SK-N-SH (cell line): ENCODE measurements at regions not wholly inside any gene's neighbourhood (a gene's known extent, or its start where the extent isn't known, plus 50 kb on each side); places are given as distances from the start of the nearest gene placed in this dataset.

Experiments
- CHD2 ChIP-seq: fragments of 150-350 bp; IDR thresholded peaks from 2 replicates; pipeline ENCODE4 v1.6.1; 2018; ENCODE audit warnings: low read length; ENCODE audit not compliant: partially characterized antibody
- CTCF ChIP-seq: fragments of 200-600 bp; sonication (generic); IDR thresholded peaks from 2 replicates; pipeline ENCODE4 v1.6.1; 2017; ENCODE audit warnings: antibody characterized with exemption, mild to moderate bottlenecking, moderate library complexity
- FOXM1 ChIP-seq: IDR thresholded peaks from 2 replicates; pipeline ENCODE4 v1.4.0; 2012; ENCODE audit warnings: low read depth, mild to moderate bottlenecking
- JUND ChIP-seq: IDR thresholded peaks from 2 replicates; pipeline ENCODE4 v1.4.0; 2012
- PBX3 ChIP-seq: IDR thresholded peaks from 2 replicates; pipeline ENCODE4; 2012
- POLR2AphosphoS5 ChIP-seq: IDR thresholded peaks from 2 replicates; pipeline ENCODE4 v1.6.1; 2012; ENCODE audit warnings: low read depth, low read length
- RAD21 ChIP-seq: IDR thresholded peaks from 2 replicates; pipeline ENCODE4 v1.6.1; 2012; ENCODE audit warnings: mild to moderate bottlenecking, low read length

GRCh38 chr18:44096016-44096415 is 584.7 kb upstream of the SETBP1 start:
- TF ChIP-seq CTCF (no peak), POLR2AphosphoS5 (no peak), PBX3 (no peak), JUND (no peak), FOXM1 (no peak), CHD2 (no peak), RAD21 (no peak)
